GM19328 (cell line): ENCODE measurements at regions not wholly inside any gene's neighbourhood (a gene's known extent, or its start where the extent isn't known, plus 50 kb on each side); places are given as distances from the start of the nearest gene placed in this dataset.
"Not testable (repeated sequence)": the region's sequence is repeated elsewhere in the genome, so short reads cannot be mapped to it uniquely, and the experiment has no call there.

ENCODE experiments used
- ATAC-seq: cut with Tn5 transposase; IDR thresholded peaks from one replicate; pipeline ENCODE4 v1.9.1; 2021; ENCODE audit warnings: mild to moderate bottlenecking, moderate library complexity; ENCODE audit not compliant: unreplicated experiment

DNA sequence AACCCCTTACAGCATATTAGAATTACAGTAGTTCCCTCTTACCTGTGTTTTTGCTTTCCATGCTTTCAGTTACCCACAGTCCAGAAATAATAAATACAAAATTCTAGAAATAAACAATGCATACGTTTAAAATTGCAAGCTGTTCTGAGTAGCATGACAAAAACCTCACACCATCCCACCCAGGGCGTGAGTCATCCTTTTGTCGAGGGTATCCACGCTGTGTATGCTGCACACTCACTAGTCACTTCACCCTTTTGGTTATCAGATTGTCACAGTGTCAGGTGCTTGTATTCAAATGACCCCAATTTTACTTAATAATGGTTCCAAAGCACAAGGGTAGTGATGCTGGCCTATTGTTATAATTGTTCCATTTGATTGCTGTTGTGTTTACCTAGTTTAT lies 72.5 kb upstream of the P3H2 start:
- ATAC-seq: no peak

DNA sequence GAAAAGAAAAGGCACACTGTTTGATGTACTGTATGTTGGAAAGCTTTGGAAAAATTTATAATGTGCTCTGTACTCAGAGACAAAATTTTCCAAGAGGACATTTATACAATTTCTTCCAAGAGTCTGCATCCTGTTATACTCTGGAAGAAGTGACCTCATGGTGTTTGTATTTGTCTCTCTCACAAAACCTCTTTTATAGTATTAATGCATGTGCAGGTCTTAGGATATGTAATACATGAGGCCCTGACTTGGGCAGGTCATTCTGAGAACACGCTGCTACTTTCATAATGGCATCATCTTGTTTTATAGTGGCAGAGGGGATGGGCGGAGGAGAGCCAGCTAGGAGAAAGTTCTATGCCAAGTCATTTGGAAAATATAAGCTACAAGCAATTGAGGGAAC lies 72.0 kb upstream of the P3H2 start:
- ATAC-seq: no peak

DNA sequence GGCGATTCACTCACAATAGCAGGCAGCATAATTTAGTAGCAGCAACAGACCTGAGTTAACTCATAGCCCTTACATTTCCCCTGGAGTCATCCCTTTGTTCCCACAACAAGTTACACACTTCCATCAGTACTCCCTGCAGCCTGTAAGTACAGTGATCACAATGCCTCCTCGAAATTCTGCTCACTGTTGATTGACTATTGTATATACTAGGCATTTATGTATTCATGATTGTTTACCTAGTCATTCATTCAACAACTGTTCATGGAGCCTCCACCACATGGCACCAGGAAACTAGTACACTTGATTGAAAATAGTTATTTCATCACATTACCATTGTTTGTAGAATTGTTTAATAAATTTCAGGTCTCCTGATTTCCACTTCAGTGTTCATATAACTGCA lies 71.4 kb upstream of the P3H2 start:
- ATAC-seq: no peak

DNA sequence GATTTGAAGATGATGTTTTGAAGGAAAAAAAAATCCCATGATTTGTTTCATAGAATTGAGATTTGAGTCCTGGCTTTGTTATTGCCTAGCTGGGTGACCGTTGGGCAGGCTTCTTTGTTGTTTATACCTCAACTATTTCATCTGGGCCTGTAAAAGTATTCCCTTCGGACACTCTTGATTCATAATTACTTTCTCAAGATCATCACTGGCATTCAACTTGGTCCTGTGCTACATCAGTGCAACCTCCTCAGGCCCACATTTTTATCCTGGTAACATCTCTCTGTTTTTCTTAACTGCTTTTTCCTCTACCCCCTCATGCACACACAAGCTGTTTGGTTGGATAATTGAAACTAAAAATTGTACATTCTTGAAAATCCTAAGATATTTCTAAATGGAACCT lies 67.5 kb upstream of the P3H2 start:
- no peak for ATAC-seq

DNA sequence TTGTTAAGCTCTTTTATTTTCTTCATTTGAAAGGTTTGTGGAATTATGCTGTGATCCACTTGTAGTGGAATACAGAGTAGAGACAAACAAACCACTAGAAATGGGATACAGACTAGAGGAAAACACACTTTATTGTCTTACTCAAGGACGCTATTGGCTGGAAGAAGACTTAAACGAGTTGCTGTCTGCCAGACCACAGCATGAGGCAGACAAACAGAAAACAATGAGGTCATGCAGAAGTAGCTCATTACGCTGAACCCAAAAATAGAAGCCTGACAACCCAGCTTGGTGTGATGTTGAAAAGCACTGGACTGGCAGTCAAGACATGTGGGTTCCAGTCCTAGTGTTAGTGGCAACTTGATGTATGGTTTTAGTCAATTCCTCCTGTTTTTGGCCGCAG lies 62.4 kb upstream of the P3H2 start:
- ATAC-seq: no peak

DNA sequence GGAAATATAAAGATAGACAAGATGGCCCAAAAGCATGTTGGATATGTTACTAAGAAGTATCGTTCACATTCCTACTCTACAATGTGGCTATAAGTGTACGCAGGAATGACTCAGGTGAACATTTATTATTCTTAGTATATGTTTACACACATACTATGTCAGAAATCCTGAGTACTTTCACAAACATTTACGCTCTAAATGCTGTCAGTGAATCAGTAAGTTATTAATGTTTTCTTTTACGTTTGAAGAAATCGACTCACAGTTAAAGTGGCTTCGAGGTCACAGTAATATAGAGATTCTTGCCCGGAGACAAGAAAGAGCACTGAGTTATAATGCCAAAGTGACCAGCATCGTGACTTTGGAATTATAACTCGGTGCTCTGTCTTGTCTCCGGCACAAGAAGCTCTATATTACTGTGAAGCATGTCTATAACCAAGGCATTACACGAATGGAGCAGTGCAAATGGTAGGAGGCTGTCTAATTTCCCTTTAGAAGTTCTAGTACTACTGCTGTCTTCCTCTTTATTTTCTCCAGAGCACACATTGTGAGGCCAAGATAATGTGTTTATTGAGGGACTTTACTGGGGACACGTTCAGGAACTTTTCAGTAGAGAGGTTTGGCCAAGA lies 61.8 kb upstream of the P3H2 start:
- no peak for ATAC-seq

DNA sequence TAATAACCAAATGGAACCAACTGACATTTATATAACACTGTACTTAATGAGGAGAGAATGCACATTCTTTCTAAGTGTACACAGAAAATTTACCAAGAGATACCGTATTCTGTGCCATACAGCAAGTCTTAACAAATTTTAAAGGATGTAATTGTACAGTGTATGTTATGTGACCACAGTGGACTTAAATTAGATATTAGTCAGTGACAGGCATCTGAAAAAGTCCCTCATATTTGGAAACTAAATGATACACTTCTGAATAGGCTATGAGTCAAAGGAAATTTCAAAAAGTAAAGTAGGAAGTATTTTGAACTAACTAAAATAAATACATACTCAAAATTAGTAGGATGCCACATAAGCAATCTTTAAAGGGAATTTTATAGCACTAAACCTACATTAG lies 59.6 kb upstream of the P3H2 start:
- ATAC-seq: no peak

DNA sequence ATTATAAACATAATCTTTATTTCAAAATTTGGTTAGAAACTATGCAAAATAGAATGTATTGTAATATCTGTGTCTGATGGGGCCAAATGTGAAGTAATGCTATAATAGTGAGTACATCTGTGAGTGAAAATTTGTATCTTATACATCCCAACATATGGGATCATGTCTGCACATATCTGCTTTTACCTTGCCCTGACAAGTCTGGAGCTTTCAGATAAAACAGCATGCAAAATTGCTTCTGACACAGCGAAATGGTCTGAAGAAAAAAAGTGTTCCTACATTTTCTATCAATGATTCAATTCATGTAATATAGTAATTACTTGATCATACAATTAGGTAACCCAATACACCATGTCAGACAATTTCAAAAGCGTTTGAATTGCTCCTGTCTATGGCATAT lies 58.1 kb upstream of the P3H2 start:
- ATAC-seq: no peak

DNA sequence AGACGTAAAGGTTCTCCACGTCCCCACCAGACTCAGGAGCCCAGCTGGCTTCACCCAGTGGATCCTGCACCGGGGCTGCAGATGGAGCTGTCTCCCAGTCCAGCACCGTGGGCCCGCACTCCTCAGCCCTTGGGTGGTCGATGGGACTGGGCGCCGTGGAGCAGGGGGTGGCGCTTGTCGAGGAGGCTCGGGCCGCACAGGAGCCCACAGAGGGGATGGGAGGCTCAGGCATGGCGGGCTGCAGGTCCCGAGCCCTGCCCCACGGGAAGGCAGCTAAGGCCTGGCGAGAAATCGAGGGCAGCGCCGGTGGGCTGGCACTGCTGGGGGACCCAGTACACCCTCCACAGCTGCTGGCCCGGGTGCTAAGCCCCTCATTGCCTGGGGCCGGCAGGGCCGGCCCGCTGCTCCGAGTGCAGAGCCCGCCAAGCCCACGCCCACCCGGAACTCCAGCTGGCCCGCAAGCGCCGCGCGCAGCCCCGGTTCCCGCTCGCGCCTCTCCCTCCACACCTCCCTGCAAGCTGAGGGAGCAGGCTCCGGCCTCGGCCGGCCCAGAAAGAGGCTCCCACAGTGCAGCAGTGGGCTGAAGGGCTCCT lies 56.3 kb upstream of the P3H2 start:
- ATAC-seq: not testable (repeated sequence)

DNA sequence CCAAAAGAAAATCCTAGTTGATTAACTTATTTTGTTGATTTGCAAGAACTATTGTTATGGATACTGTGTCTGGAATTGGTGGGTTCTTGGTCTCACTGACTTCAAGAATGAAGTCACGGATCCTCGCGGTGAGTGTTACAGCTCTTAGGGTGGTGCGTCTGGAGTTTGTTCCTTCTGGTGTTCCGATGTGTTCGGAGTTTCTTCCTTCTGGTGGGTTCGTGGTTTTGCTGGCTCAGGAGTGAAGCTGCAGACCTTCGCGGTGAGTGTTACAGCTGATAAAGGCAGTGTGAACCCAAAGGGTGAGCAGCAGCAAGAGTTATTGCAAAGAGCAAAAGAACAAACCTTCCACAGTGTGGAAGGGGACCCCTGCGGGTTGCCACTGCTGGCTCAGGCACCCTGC lies 55.4 kb upstream of the P3H2 start:
- ATAC-seq: not testable (repeated sequence)

DNA sequence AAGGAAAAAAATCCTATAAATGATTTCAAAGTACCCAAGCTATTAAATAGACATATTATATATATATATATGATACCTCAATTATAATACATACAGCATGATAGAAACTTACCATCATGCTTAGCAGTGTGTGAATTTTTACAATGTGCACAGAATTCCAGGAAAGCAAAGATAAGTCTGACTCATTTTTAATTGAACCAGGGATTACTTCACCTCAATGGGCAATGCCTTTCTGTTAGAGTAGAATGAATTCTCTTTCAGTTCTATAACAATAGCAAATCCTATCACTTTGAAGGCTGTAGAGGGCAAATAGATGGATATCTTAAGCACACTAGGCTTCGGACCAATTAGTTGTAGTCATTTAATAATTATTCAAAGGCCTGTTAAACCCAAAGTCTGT lies 54.8 kb upstream of the P3H2 start:
- ATAC-seq: no peak

DNA sequence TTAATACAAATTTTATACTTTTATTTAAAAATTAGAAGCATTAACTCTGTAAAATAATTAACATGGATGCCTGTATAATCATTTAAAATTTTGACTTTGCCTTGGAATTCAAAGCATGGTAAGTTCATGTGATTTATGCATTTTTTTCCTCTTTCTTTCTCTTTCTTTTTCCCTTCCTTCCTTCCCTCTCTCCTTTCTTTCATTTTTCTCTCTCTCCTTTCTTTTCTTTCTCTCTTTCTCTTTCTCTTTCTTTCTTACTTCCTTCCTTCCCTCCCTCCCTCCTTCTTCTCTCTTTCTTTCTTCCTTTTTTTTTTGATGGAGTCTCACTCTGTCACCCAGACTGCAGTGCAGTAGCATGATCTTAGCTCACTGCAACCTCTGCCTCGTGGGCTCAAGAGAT lies 53.8 kb upstream of the P3H2 start:
- ATAC-seq: no peak

DNA sequence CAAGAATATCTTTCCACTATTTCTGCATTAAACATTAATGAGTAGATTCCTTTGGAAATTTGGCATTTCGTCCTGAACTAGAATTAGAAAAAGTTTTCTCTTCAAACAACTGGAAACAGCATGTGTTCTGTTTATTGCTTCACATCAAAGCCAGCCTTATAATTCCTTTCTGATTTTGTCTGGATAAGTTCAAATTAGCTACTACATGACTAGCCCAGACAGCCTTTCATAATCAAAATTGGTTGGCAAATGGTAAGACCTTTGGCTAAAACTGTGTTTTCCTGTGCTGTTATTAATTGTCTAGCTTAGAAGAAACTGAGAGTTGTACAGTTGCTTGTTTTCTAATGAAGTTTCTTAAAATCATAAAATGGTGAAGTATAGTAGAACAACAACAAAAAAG lies 52.7 kb upstream of the P3H2 start:
- no peak for ATAC-seq

DNA sequence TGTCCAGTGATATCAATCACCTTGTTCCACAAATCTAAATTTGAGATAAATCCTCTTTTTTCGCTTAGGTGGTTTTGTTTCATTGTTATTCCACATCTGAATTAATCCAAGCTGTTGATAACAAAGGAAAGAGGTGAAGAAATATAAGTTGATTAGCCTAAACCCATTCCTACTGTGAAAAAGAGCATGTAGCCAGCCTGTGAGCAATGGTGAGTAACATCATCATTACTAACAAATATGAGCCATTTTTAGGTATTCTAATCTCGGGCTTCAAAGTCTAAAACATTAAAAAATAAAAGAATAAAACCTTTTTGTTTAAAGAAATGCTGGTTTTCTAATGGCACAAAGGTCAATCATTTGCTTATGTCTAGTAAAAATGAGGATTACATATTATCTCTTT lies 52.1 kb upstream of the P3H2 start:
- no peak for ATAC-seq
